Parathyroid adenoma (tissue), 2 donors: ENCODE measurements at regions not wholly inside any gene's neighbourhood (a gene's known extent, or its start where the extent isn't known, plus 50 kb on each side); places are given as distances from the start of the nearest gene placed in this dataset.

Experiments
- H2AFZ ChIP-seq: fragments of 300-600 bp; sonication (generic); one replicate; pipeline ENCODE4 v1.7.0; 2017; ENCODE audit warnings: antibody characterized with exemption, mild to moderate bottlenecking
- H3K27ac ChIP-seq: fragments of 300-600 bp; sonication (generic); one replicate; pipeline ENCODE4 v1.7.0; 2017
- H3K27me3 ChIP-seq: fragments of 300-600 bp; sonication (generic); one replicate; pipeline ENCODE4 v1.7.0; 2017; ENCODE audit warnings: low read length; ENCODE audit not compliant: control insufficient read depth, insufficient read depth
- H3K36me3 ChIP-seq: fragments of 300-600 bp; sonication (generic); one replicate; pipeline ENCODE4 v1.7.0; 2017; ENCODE audit warnings: low read length; ENCODE audit not compliant: control insufficient read depth, insufficient read depth
- H3K4me1 ChIP-seq: fragments of 300-600 bp; sonication (generic); one replicate; pipeline ENCODE4 v1.7.0; 2017; ENCODE audit warnings: control low read depth
- H3K4me2 ChIP-seq: fragments of 300-600 bp; sonication (generic); one replicate; pipeline ENCODE4 v1.7.0; 2017; ENCODE audit warnings: low read length
- H3K4me3 ChIP-seq: fragments of 300-600 bp; sonication (generic); one replicate; pipeline ENCODE4 v1.7.0; 2017; ENCODE audit warnings: low read depth, low read length
- H3K79me2 ChIP-seq: fragments of 300-600 bp; sonication (generic); one replicate; pipeline ENCODE4 v1.7.0; 2017; ENCODE audit warnings: control low read depth
- H3K9ac ChIP-seq: fragments of 300-600 bp; sonication (generic); one replicate; pipeline ENCODE4 v1.7.0; 2017; ENCODE audit warnings: mild to moderate bottlenecking
- H3K9me3 ChIP-seq: fragments of 300-600 bp; sonication (generic); one replicate; pipeline ENCODE4 v1.7.0; 2017; ENCODE audit warnings: low read length; ENCODE audit not compliant: control insufficient read depth
- CTCF ChIP-seq: fragments of 300-600 bp; sonication (generic); IDR thresholded peaks from one replicate; pipeline ENCODE4 v1.7.0; 2017; ENCODE audit warnings: antibody characterized with exemption, mild to moderate bottlenecking
- donor health status: primary hyperparathyroidism.

- H3K79me2 ChIP-seq, result no peaks in the 10 kb centered on the region
- H3K36me3 ChIP-seq, result no peaks in the 10 kb centered on the region
These were observed 1116.6 kb downstream of the BRD1 start for GRCh38 chr22:48711031-48711431.

GRCh38 chr22:48710410-48710809, 1117.3 kb downstream of the BRD1 start:
- H3K9me3 ChIP-seq, result no peaks in the 10 kb centered on the region
- H3K9ac ChIP-seq, result no peak overlapping the region
- H3K4me3 ChIP-seq, result no peak overlapping the region
- no peak overlapping the region for H2AFZ ChIP-seq
- H3K4me2 ChIP-seq, result no peak overlapping the region
- H3K27ac ChIP-seq, result no peak overlapping the region
- no peaks in the 10 kb centered on the region for H3K4me1 ChIP-seq
- H3K27me3 ChIP-seq, result no peaks in the 10 kb centered on the region
- no peaks in the 10 kb centered on the region for H3K36me3 ChIP-seq
- H3K79me2 ChIP-seq, result no peaks in the 10 kb centered on the region
- no peak for TF ChIP-seq CTCF

More at GRCh38 chr22:48711031-48711431, 1116.6 kb downstream of the BRD1 start:
- Histone ChIP-seq H2AFZ (no peak overlapping the region), H3K27me3 (no peaks in the 10 kb centered on the region), H3K4me3 (no peak overlapping the region), H3K27ac (no peak overlapping the region), H3K9ac (no peak overlapping the region), H3K4me1 (no peaks in the 10 kb centered on the region), H3K4me2 (no peak overlapping the region), H3K9me3 (no peaks in the 10 kb centered on the region)
- TF ChIP-seq CTCF, result no peak

GRCh38 chr22:48709976-48710375, 1117.7 kb downstream of the BRD1 start:
- no peaks in the 10 kb centered on the region for H3K27me3 ChIP-seq
- H3K36me3 ChIP-seq, result no peaks in the 10 kb centered on the region
- H3K9ac ChIP-seq, result no peak overlapping the region
- no peak overlapping the region for H2AFZ ChIP-seq
- no peaks in the 10 kb centered on the region for H3K9me3 ChIP-seq
- H3K79me2 ChIP-seq, result no peaks in the 10 kb centered on the region
- no peak for TF ChIP-seq CTCF
- no peak overlapping the region for H3K4me3 ChIP-seq
- H3K4me1 ChIP-seq, result no peaks in the 10 kb centered on the region
- no peak overlapping the region for H3K27ac ChIP-seq
- H3K4me2 ChIP-seq, result no peak overlapping the region

- Histone ChIP-seq H3K79me2 (no peaks in the 10 kb centered on the region), H3K27ac (no peak overlapping the region), H3K9ac (no peak overlapping the region), H3K4me2 (no peak overlapping the region), H3K4me1 (no peaks in the 10 kb centered on the region), H3K4me3 (no peak overlapping the region), H3K36me3 (no peaks in the 10 kb centered on the region), H2AFZ (no peak overlapping the region), H3K9me3 (no peaks in the 10 kb centered on the region), H3K27me3 (no peaks in the 10 kb centered on the region)
- TF ChIP-seq CTCF, result no peak
These were observed 1118.2 kb downstream of the BRD1 start for GRCh38 chr22:48709453-48709852.

GRCh38 chr22:48708558-48709245, 1119.0 kb downstream of the BRD1 start:
- no peaks in the 10 kb centered on the region for H3K36me3 ChIP-seq
- H3K4me2 ChIP-seq, result no peak overlapping the region
- no peaks in the 10 kb centered on the region for H3K9me3 ChIP-seq
- no peaks in the 10 kb centered on the region for H3K4me1 ChIP-seq
- H3K27me3 ChIP-seq, result no peaks in the 10 kb centered on the region
- no peak overlapping the region for H3K9ac ChIP-seq
- H2AFZ ChIP-seq, result no peak overlapping the region
- H3K79me2 ChIP-seq, result no peaks in the 10 kb centered on the region
- TF ChIP-seq CTCF, result no peak
- no peak overlapping the region for H3K4me3 ChIP-seq
- H3K27ac ChIP-seq, result no peak overlapping the region
